Activated naive CD4-positive, alpha-beta T cell treated with anti-CD3 and anti-CD28 coated beads for 36 hours (primary cell): ENCODE measurements at regions not wholly inside any gene's neighbourhood (a gene's known extent, or its start where the extent isn't known, plus 50 kb on each side); places are given as distances from the start of the nearest gene placed in this dataset.

ENCODE experiments used
- CTCF ChIA-PET: fragments of 350-600 bp; sonication (Branson Sonifier 250); formaldehyde crosslinking; loops from one replicate; lab custom pipeline; 2021; ENCODE audit warnings: antibody characterized with exemption; lab: Charles Lee
- DNase-seq: peaks from one replicate; pipeline ENCODE4 v3.0.0-alpha.2; 2020
- H3K27ac Mint-ChIP-seq: one replicate; pipeline ENCODE4 v1.8.0; 2021; ENCODE audit warnings: mild to moderate bottlenecking, mixed read lengths
- H3K27me3 Mint-ChIP-seq: one replicate; pipeline ENCODE4 v1.8.0; 2021; ENCODE audit warnings: low read depth, mixed read lengths
- H3K36me3 Mint-ChIP-seq: one replicate; pipeline ENCODE4 v1.8.0; 2021; ENCODE audit warnings: low read depth, mixed read lengths
- H3K4me1 Mint-ChIP-seq: one replicate; pipeline ENCODE4 v1.8.0; 2021; ENCODE audit warnings: low read depth, mixed read lengths
- H3K4me3 Mint-ChIP-seq: one replicate; pipeline ENCODE4 v1.8.0; 2021; ENCODE audit warnings: mild to moderate bottlenecking, moderate library complexity, mixed read lengths
- H3K9me3 Mint-ChIP-seq: one replicate; pipeline ENCODE4 v1.8.0; 2021; ENCODE audit warnings: mixed read lengths
- intact Hi-C: fragments of 100-400 bp; cut with micrococcal nuclease; formaldehyde crosslinking; loops from one replicate; pipeline ENCODE4 v1.15.1; 2023

GRCh38 chr4:124276461-124276860 is 436.1 kb downstream of the ANKRD50 start:
- H3K9me3 Mint-ChIP-seq: no peaks in the 10 kb centered on the region
- intact Hi-C loops: no loop called here
- H3K27me3 Mint-ChIP-seq: peaks cover 4% of the 10 kb centered on the region
- H3K36me3 Mint-ChIP-seq: no peaks in the 10 kb centered on the region
- no peaks in the 10 kb centered on the region for H3K4me1 Mint-ChIP-seq
- H3K4me3 Mint-ChIP-seq: no peak overlapping the region
- DNase-seq: no peak
- H3K27ac Mint-ChIP-seq: no peak overlapping the region
- CTCF ChIA-PET: no interaction called here

GRCh38 chr4:124277691-124278090 is 434.8 kb downstream of the ANKRD50 start:
- CTCF ChIA-PET: no interaction called here
- DNase-seq: no peak
- H3K27me3 Mint-ChIP-seq: no peaks in the 10 kb centered on the region

GRCh38 chr4:124278477-124278876 is 434.1 kb downstream of the ANKRD50 start:
- intact Hi-C loops: no loop called here
- no peaks in the 10 kb centered on the region for H3K36me3 Mint-ChIP-seq
- H3K4me1 Mint-ChIP-seq: no peaks in the 10 kb centered on the region
- H3K27me3 Mint-ChIP-seq: no peaks in the 10 kb centered on the region
- H3K4me3 Mint-ChIP-seq: no peak overlapping the region
- no peaks in the 10 kb centered on the region for H3K9me3 Mint-ChIP-seq
- CTCF ChIA-PET: no interaction called here
- no peak overlapping the region for H3K27ac Mint-ChIP-seq
- no peak for DNase-seq

More at GRCh38 chr4:124277691-124278090, 434.8 kb downstream of the ANKRD50 start:
- no peak overlapping the region for H3K27ac Mint-ChIP-seq
- no peaks in the 10 kb centered on the region for H3K4me1 Mint-ChIP-seq
- H3K36me3 Mint-ChIP-seq: no peaks in the 10 kb centered on the region
- intact Hi-C loops: no loop called here
- H3K4me3 Mint-ChIP-seq: no peak overlapping the region
- no peaks in the 10 kb centered on the region for H3K9me3 Mint-ChIP-seq

DNA sequence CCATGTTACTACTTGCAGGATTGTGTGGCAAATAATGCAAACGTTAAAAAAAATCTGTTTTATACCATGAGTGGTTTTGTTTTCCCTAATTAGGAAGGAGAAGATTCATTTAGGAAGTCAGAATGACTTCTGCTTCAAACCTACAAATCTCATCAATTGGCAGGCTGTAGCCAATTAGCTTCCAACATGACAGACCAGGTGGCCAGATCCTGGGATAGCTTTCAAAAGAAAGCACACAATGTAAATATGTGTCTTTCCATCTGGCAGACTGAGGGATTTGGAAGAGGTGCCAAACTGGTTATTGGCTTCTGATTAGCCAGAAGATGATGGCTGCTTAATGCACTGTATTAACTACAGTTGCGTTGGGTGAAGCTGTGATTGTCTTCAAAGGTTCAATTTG is 432.8 kb downstream of the ANKRD50 start:
- Mint-ChIP-seq H3K9me3 (no peaks in the 10 kb centered on the region), H3K27ac (no peak overlapping the region), H3K4me1 (no peaks in the 10 kb centered on the region), H3K27me3 (no peaks in the 10 kb centered on the region), H3K4me3 (no peak overlapping the region), H3K36me3 (no peaks in the 10 kb centered on the region)
- CTCF ChIA-PET: no interaction called here
- DNase-seq: no peak
- intact Hi-C loops: no loop called here

- intact Hi-C loops: no loop called here
- DNase-seq: no peak
- Mint-ChIP-seq H3K4me1 (no peaks in the 10 kb centered on the region), H3K36me3 (no peaks in the 10 kb centered on the region), H3K4me3 (no peak overlapping the region), H3K9me3 (peaks cover 3% of the 10 kb centered on the region), H3K27ac (no peak overlapping the region), H3K27me3 (no peaks in the 10 kb centered on the region)
- CTCF ChIA-PET: no interaction called here
These were observed 430.1 kb downstream of the ANKRD50 start for GRCh38 chr4:124282301-124282898.

DNA sequence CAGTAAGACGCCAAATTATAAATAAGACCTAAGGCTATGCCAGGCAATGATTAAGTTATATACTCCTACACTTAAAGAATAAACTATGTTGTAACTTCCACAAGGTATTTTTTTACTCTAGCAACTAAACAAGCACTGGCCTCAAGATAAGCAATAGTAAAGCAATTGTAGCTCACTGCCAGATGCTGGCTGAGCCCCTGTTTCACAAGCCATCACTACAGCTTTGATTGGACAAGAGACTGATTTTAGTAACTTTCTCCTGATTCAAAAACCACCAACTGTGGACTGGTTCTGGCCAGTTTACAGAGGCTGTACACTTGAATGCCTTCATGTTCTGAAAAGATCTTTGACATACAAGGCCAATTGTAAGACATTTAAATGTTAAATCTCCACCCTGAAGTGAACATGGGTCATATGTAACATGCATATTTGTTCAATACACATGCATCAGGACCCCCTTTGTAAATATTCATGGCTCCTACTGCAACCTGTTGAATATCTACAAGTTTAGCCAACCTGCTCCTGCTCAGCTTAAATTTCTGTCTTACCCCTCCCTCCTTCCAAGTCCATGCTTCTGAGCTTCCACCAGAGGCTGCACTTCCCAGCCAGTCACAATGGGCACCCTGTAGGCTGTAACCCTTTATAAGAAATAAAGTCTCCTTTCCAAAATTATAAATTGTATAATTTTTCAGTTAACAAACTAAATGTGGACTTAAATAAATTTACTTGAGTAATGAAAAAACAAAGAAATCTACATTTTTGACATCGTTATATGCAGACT is 423.6 kb downstream of the ANKRD50 start:
- H3K4me1 Mint-ChIP-seq: no peaks in the 10 kb centered on the region
- H3K36me3 Mint-ChIP-seq: no peaks in the 10 kb centered on the region
- peaks cover 4% of the 10 kb centered on the region for H3K9me3 Mint-ChIP-seq
- H3K27me3 Mint-ChIP-seq: peaks cover 3% of the 10 kb centered on the region
- no peak overlapping the region for H3K27ac Mint-ChIP-seq
- intact Hi-C loops: no loop called here
- DNase-seq: no peak
- CTCF ChIA-PET: no interaction called here
- no peak overlapping the region for H3K4me3 Mint-ChIP-seq

GRCh38 chr4:124290678-124291077 is 421.9 kb downstream of the ANKRD50 start:
- peaks cover 3% of the 10 kb centered on the region for H3K27me3 Mint-ChIP-seq
- H3K4me3 Mint-ChIP-seq: no peak overlapping the region
- H3K36me3 Mint-ChIP-seq: no peaks in the 10 kb centered on the region
- no peaks in the 10 kb centered on the region for H3K4me1 Mint-ChIP-seq
- intact Hi-C loops: no loop called here
- H3K27ac Mint-ChIP-seq: no peak overlapping the region
- no peak for DNase-seq
- CTCF ChIA-PET: interaction anchor here (0.7 kb wide), 1 partner anchor 17 kb away, joined by 3 read pairs; no protein-coding TSS in a partner anchor
- peaks cover 4% of the 10 kb centered on the region for H3K9me3 Mint-ChIP-seq

- Mint-ChIP-seq H3K27me3 (peaks cover 3% of the 10 kb centered on the region), H3K27ac (no peak overlapping the region), H3K4me3 (no peak overlapping the region), H3K4me1 (no peaks in the 10 kb centered on the region), H3K9me3 (no peaks in the 10 kb centered on the region), H3K36me3 (no peaks in the 10 kb centered on the region)
- DNase-seq: no peak
- intact Hi-C loops: no loop called here
- CTCF ChIA-PET: no interaction called here
These were observed 417.1 kb downstream of the ANKRD50 start for GRCh38 chr4:124295413-124295812.

GRCh38 chr4:124304941-124305340 is 407.6 kb downstream of the ANKRD50 start:
- CTCF ChIA-PET: no interaction called here
- Mint-ChIP-seq H3K9me3 (no peaks in the 10 kb centered on the region), H3K36me3 (no peaks in the 10 kb centered on the region), H3K4me1 (no peaks in the 10 kb centered on the region), H3K27me3 (peaks cover under 1% of the 10 kb centered on the region), H3K27ac (no peak overlapping the region), H3K4me3 (no peak overlapping the region)
- intact Hi-C loops: no loop called here
- DNase-seq: no peak

DNA sequence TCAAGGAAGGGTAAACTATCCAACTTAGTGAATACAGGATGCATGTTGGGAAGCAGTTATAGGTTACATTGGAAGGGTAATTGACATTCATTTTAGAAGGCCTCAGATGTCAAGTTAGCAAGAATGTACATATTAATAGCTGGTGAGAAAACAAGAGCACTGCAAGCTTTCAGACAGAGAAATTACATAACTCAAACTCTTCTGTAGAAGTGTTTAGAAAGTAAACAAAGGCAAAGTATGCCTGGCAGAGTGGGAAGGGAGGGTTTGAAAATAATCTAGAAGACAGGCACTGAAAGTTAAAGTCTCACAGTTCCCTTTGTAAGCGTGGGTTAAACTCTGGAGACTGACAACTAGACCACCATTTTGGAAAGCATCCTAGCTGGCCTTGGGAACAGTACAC is 406.2 kb downstream of the ANKRD50 start:
- no peak overlapping the region for H3K27ac Mint-ChIP-seq
- CTCF ChIA-PET: no interaction called here
- H3K4me1 Mint-ChIP-seq: no peaks in the 10 kb centered on the region
- DNase-seq: no peak
- no peaks in the 10 kb centered on the region for H3K36me3 Mint-ChIP-seq
- H3K27me3 Mint-ChIP-seq: peaks cover 1% of the 10 kb centered on the region
- no peak overlapping the region for H3K4me3 Mint-ChIP-seq
- intact Hi-C loops: no loop called here
- no peaks in the 10 kb centered on the region for H3K9me3 Mint-ChIP-seq

- H3K27ac Mint-ChIP-seq: no peak overlapping the region
- CTCF ChIA-PET: no interaction called here
These were observed 405.4 kb downstream of the ANKRD50 start for GRCh38 chr4:124307143-124307542.

GRCh38 chr4:124318292-124318691 is 394.2 kb downstream of the ANKRD50 start:
- DNase-seq: no peak
- H3K4me3 Mint-ChIP-seq: no peak overlapping the region
- no peak overlapping the region for H3K27ac Mint-ChIP-seq
- CTCF ChIA-PET: no interaction called here
- H3K27me3 Mint-ChIP-seq: peaks cover 9% of the 10 kb centered on the region
- intact Hi-C loops: no loop called here
- H3K36me3 Mint-ChIP-seq: no peaks in the 10 kb centered on the region
- H3K4me1 Mint-ChIP-seq: no peaks in the 10 kb centered on the region
- no peaks in the 10 kb centered on the region for H3K9me3 Mint-ChIP-seq

More at GRCh38 chr4:124307143-124307542, 405.4 kb downstream of the ANKRD50 start:
- intact Hi-C loops: no loop called here
- H3K36me3 Mint-ChIP-seq: no peaks in the 10 kb centered on the region
- no peaks in the 10 kb centered on the region for H3K4me1 Mint-ChIP-seq
- H3K9me3 Mint-ChIP-seq: no peaks in the 10 kb centered on the region
- no peak overlapping the region for H3K4me3 Mint-ChIP-seq
- DNase-seq: no peak
- peaks cover 2% of the 10 kb centered on the region for H3K27me3 Mint-ChIP-seq

- peaks cover 6% of the 10 kb centered on the region for H3K27me3 Mint-ChIP-seq
- no peaks in the 10 kb centered on the region for H3K4me1 Mint-ChIP-seq
- CTCF ChIA-PET: interaction anchor here (0.8 to 1.6 kb wide), 4 partner anchors 18 to 1563 kb away, joined by 3 to 5 read pairs (median 3); no protein-coding TSS in a partner anchor
- no peak overlapping the region for H3K27ac Mint-ChIP-seq
- H3K4me3 Mint-ChIP-seq: no peak overlapping the region
- H3K9me3 Mint-ChIP-seq: no peaks in the 10 kb centered on the region
- DNase-seq: no peak
- intact Hi-C loops: loop anchor here (5.0 kb wide), 1 partner anchor 929 kb away; no protein-coding TSS in a partner anchor
- H3K36me3 Mint-ChIP-seq: no peaks in the 10 kb centered on the region
These were observed 391.2 kb downstream of the ANKRD50 start for GRCh38 chr4:124321364-124321763.
